ENCODE measurements at regions not wholly inside any gene's neighbourhood (a gene's known extent, or its start where the extent isn't known, plus 50 kb on each side); places are given as distances from the start of the nearest gene placed in this dataset.

DNA sequence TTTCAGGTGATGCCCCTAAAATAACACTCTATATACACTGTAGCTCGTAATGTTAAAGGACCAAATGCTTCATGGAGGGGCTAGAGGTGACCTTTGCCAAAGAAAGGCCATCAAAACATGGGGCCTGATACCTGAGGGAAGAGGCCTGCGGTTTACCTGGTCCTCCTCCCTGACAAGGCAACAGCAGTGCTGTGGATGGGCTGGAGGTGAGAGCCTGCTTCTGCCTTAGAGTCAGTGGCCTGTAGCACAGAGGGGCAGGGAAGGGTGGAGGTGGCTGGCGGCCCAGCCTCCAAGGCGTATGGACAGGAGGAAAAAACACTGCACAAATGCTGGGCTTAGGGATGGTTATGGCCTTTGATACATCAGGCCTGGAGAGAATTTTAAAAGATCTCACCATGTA is 137.8 kb upstream of the USP38 start:
- Mint-ChIP-seq H3K27ac (no peak overlapping the region), H3K4me1 (no peaks in the 10 kb centered on the region), H3K4me3 (no peak overlapping the region), H3K27me3 (no peaks in the 10 kb centered on the region), H3K9me3 (ENCODE audit: insufficient read depth) (no peaks in the 10 kb centered on the region)
- H3K9me3 ChIP-seq (ENCODE audit: control extremely low read depth in 1 of 3, control insufficient read depth in 2 of 3, insufficient read depth in 1 of 3, low read length in 2 of 3): peaks cover 0 to 6% (median under 1%) of the 10 kb centered on the region in 3 donors
- ATAC-seq (ENCODE audit: low read depth) (no peak), DNase-seq (no peak)
- WGBS (ENCODE audit: insufficient coverage): 97% methylated on average over 3 of the region's 4 CpGs
- H3K79me2 ChIP-seq (ENCODE audit: control insufficient read depth, insufficient read depth, low read length): no peaks in the 10 kb centered on the region
- no peaks in the 10 kb centered on the region for H4K20me1 ChIP-seq (ENCODE audit: control insufficient read depth, insufficient read depth, low read length, poor library complexity, severe bottlenecking)
- no peak overlapping the region for H3K27ac ChIP-seq (ENCODE audit: low read length in 2 of 2)
- intact Hi-C loops (cut with micrococcal nuclease): no loop called here
- no peak overlapping the region for H3K4me2 ChIP-seq (replicated peaks; ENCODE audit: low read depth, low read length, poor library complexity, severe bottlenecking)
- H3K4me1 ChIP-seq (ENCODE audit: control insufficient read depth in 2 of 2, insufficient read depth in 2 of 2, low read length in 2 of 2): no peaks in the 10 kb centered on the region
- TF ChIP-seq CTCF (IDR thresholded peaks at IDR 0.05) (no peak), EZH2 (IDR thresholded peaks at IDR 0.05; ENCODE audit: borderline replicate concordance, insufficient read depth, low read depth, low read length, poor library complexity, severe bottlenecking) (no peak)
- ChIA-PET POLR2A (no interaction called here), CTCF (no interaction called here)
- no peak overlapping the region for H2AFZ ChIP-seq (ENCODE audit: insufficient read depth, low read depth, low read length, poor library complexity, severe bottlenecking)
- no peaks in the 10 kb centered on the region for H3K27me3 ChIP-seq (replicated peaks in 1 of 4; ENCODE audit: control extremely low read depth in 1 of 4, control insufficient read depth in 3 of 4, insufficient read depth in 4 of 4, low read length in 3 of 4)
- no peak overlapping the region for H3K4me3 ChIP-seq (ENCODE audit: control extremely low read depth in 1 of 5, extremely low read depth in 1 of 5, insufficient read depth in 1 of 5, low read depth in 2 of 5, low read length in 4 of 5)
- no peak overlapping the region for H3K9ac ChIP-seq (ENCODE audit: low read length)
- no peaks in the 10 kb centered on the region for H3K36me3 ChIP-seq (replicated peaks in 1 of 2; ENCODE audit: control extremely low read depth in 1 of 2, control insufficient read depth in 1 of 2, extremely low read depth in 1 of 2, insufficient read depth in 2 of 2, low read length in 1 of 2)

DNA sequence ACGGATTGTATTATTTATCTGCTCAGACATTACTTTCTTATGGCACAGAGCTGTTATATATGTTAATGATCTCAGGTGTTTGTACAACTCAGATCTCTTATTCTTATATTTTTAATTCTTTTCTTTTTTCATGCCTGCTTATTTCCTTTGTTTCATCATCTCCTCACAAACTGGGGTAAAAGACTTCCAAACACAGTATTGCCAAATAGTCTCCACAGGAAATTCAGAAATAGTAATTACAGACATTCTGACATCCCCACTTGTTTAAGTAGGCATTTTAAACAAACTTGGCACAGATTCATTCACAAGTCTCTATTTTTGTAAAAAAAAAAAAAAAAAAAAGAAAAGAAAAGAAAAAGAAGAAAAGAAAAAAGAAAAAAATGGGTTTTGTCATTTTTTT is 129.7 kb upstream of the USP38 start:
- Histone ChIP-seq H3K4me1 (ENCODE audit: control insufficient read depth in 2 of 2, insufficient read depth in 2 of 2, low read length in 2 of 2) (no peaks in the 10 kb centered on the region), H3K27ac (ENCODE audit: low read length in 2 of 2) (no peak overlapping the region), H2AFZ (ENCODE audit: insufficient read depth, low read depth, low read length, poor library complexity, severe bottlenecking) (no peak overlapping the region), H3K9ac (ENCODE audit: low read length) (no peak overlapping the region), H3K9me3 (ENCODE audit: control extremely low read depth in 1 of 3, control insufficient read depth in 2 of 3, insufficient read depth in 1 of 3, low read length in 2 of 3) (peaks cover 0 to 4% (median 0%) of the 10 kb centered on the region in 3 donors), H3K27me3 (replicated peaks in 1 of 4; ENCODE audit: control extremely low read depth in 1 of 4, control insufficient read depth in 3 of 4, insufficient read depth in 4 of 4, low read length in 3 of 4) (no peaks in the 10 kb centered on the region), H3K4me3 (ENCODE audit: control extremely low read depth in 1 of 5, extremely low read depth in 1 of 5, insufficient read depth in 1 of 5, low read depth in 2 of 5, low read length in 4 of 5) (no peak overlapping the region), H3K4me2 (replicated peaks; ENCODE audit: low read depth, low read length, poor library complexity, severe bottlenecking) (no peak overlapping the region), H3K79me2 (ENCODE audit: control insufficient read depth, insufficient read depth, low read length) (no peaks in the 10 kb centered on the region), H4K20me1 (ENCODE audit: control insufficient read depth, insufficient read depth, low read length, poor library complexity, severe bottlenecking) (no peaks in the 10 kb centered on the region), H3K36me3 (replicated peaks in 1 of 2; ENCODE audit: control extremely low read depth in 1 of 2, control insufficient read depth in 1 of 2, extremely low read depth in 1 of 2, insufficient read depth in 2 of 2, low read length in 1 of 2) (no peaks in the 10 kb centered on the region)
- no CpG with 5 or more reads among the region's 1 CpG for WGBS (ENCODE audit: insufficient coverage)
- intact Hi-C loops (cut with micrococcal nuclease): no loop called here
- Mint-ChIP-seq H3K27me3 (no peaks in the 10 kb centered on the region), H3K4me3 (no peak overlapping the region), H3K4me1 (no peaks in the 10 kb centered on the region), H3K9me3 (ENCODE audit: insufficient read depth) (peaks cover 5% of the 10 kb centered on the region), H3K27ac (no peak overlapping the region)
- CTCF ChIA-PET: no interaction called here
- TF ChIP-seq CTCF (IDR thresholded peaks at IDR 0.05) (no peak), EZH2 (IDR thresholded peaks at IDR 0.05; ENCODE audit: borderline replicate concordance, insufficient read depth, low read depth, low read length, poor library complexity, severe bottlenecking) (no peak)
- ATAC-seq (ENCODE audit: low read depth) (no peak), DNase-seq (no peak)
- POLR2A ChIA-PET: no interaction called here
